ENCODE measurements at regions not wholly inside any gene's neighbourhood (a gene's known extent, or its start where the extent isn't known, plus 50 kb on each side); places are given as distances from the start of the nearest gene placed in this dataset.

DNA sequence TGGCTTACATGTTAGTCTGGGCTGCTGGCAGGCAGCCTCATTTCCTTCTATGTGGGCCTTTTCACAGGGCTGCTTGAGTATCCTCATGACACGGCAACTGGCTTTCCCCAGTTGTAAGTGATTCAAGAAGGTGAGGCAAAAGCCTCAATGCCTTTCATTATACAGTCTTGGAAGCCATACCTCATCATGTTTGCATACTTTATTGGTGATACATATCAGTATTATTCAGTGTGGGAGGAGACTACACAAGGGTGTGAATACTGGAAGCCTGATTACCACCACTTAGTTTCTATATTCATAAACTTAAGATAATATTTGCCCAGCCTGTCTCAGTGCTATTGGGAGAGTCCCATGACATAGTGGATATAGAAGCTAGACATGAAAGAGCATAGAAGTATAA lies 346.8 kb downstream of the SOX2 start:
- no peak for TF ChIP-seq TAF1 (IDR thresholded peaks at IDR 0.05; ENCODE audit: low read depth, low read length)
- no peak for TF ChIP-seq POLR2AphosphoS5 (IDR thresholded peaks at IDR 0.05; ENCODE audit: low read depth, low read length)
- no peak for TF ChIP-seq POLR2A (IDR thresholded peaks at IDR 0.05; ENCODE audit: low read depth, low read length)
